22Rv1 (cell line): ENCODE measurements at regions not wholly inside any gene's neighbourhood (a gene's known extent, or its start where the extent isn't known, plus 50 kb on each side); places are given as distances from the start of the nearest gene placed in this dataset.

Source experiments
- ZFX ChIP-seq: fragments of 450-650 bp; IDR thresholded peaks from 2 replicates; pipeline ENCODE4 v1.6.1; 2017; ENCODE audit warnings: antibody characterized with exemption, borderline replicate concordance
- TF ChIP-seq, protein P1 (sequence below): fragments of 450-650 bp; IDR thresholded peaks from 2 replicates; pipeline ENCODE4 v1.5.1; 2017; ENCODE audit warnings: mild to moderate bottlenecking

GRCh38 chr2:7660816-7661215, 743.6 kb downstream of the RNF144A start:
- TF ChIP-seq, protein P1, sequence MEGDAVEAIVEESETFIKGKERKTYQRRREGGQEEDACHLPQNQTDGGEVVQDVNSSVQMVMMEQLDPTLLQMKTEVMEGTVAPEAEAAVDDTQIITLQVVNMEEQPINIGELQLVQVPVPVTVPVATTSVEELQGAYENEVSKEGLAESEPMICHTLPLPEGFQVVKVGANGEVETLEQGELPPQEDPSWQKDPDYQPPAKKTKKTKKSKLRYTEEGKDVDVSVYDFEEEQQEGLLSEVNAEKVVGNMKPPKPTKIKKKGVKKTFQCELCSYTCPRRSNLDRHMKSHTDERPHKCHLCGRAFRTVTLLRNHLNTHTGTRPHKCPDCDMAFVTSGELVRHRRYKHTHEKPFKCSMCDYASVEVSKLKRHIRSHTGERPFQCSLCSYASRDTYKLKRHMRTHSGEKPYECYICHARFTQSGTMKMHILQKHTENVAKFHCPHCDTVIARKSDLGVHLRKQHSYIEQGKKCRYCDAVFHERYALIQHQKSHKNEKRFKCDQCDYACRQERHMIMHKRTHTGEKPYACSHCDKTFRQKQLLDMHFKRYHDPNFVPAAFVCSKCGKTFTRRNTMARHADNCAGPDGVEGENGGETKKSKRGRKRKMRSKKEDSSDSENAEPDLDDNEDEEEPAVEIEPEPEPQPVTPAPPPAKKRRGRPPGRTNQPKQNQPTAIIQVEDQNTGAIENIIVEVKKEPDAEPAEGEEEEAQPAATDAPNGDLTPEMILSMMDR = no peak
- TF ChIP-seq ZFX = no peak
